Small intestine (tissue), 7 donors: ENCODE measurements at regions not wholly inside any gene's neighbourhood (a gene's known extent, or its start where the extent isn't known, plus 50 kb on each side); places are given as distances from the start of the nearest gene placed in this dataset.
"Not testable (repeated sequence)": the region's sequence is repeated elsewhere in the genome, so short reads cannot be mapped to it uniquely, and the experiment has no call there.

Source experiments
- DNase-seq, 2 donors: peaks; one replicate each; pipeline versions ENCODE4 v3.0.0 to v3.0.0-alpha.2; 2013
- FAIRE-seq: peaks from 2 replicates; lab custom pipeline; 2012; peaks lifted over from hg19 to GRCh38; lab: Jason Lieb, UNC
- H3K27ac ChIP-seq, 3 donors: one replicate each; pipeline ENCODE4 v1.5.1; 2013; ENCODE audit warnings: low read length in 2 of 3, mild to moderate bottlenecking in 2 of 3, control low read depth in 1 of 3, inconsistent platforms in 1 of 3, low read depth in 1 of 3, moderate library complexity in 1 of 3
- H3K27me3 ChIP-seq, 3 donors: one replicate each; pipeline ENCODE4 v1.6.1; 2013; ENCODE audit warnings: low read length in 3 of 3, inconsistent platforms in 1 of 3; ENCODE audit not compliant: control insufficient read depth in 3 of 3, insufficient read depth in 3 of 3
- H3K36me3 ChIP-seq, 3 donors: one replicate each; pipeline ENCODE4 v1.6.1; 2013; ENCODE audit warnings: low read length in 3 of 3, inconsistent platforms in 1 of 3, low read depth in 1 of 3, mild to moderate bottlenecking in 1 of 3, moderate library complexity in 1 of 3; ENCODE audit not compliant: control insufficient read depth in 3 of 3, insufficient read depth in 2 of 3
- H3K4me1 ChIP-seq, 3 donors: one replicate each; pipeline ENCODE4 v1.6.1; 2013; ENCODE audit warnings: low read length in 2 of 3, inconsistent platforms in 1 of 3, low read depth in 1 of 3, mild to moderate bottlenecking in 1 of 3, moderate library complexity in 1 of 3; ENCODE audit not compliant: control insufficient read depth in 3 of 3, insufficient read depth in 2 of 3
- H3K4me3 ChIP-seq, 3 donors: one replicate each; pipeline ENCODE4 v1.5.1; 2013; ENCODE audit warnings: low read length in 3 of 3, control low read depth in 1 of 3, inconsistent platforms in 1 of 3, low read depth in 1 of 3, mild to moderate bottlenecking in 1 of 3, moderate library complexity in 1 of 3
- H3K9me3 ChIP-seq, 2 donors: one replicate each; pipeline ENCODE4 v1.6.1; 2013; ENCODE audit warnings: low read depth in 1 of 2, low read length in 1 of 2; ENCODE audit not compliant: control insufficient read depth in 2 of 2, insufficient read depth in 1 of 2
- WGBS, 3 donors: extraction: QIAGEN DNeasy Blood & Tissue Kit; methylation state at CpG; one replicate each; pipeline ENCODE4 v1.1.7; 2013; 5-methylcytosine and 5-hydroxymethylcytosine counted together
- donor health status: healthy with polysubstance abuse.
- donor health status: control.
- donor health status: control.
- donor health status: Bipolar disorder and iron deficiency.
- donor health status: healthy.

- Histone ChIP-seq H3K9me3 (no peaks in the 10 kb centered on the region), H3K4me1 (peaks cover 0 to 4% (median 0%) of the 10 kb centered on the region in 3 donors), H3K4me3 (no peak overlapping the region), H3K27me3 (no peaks in the 10 kb centered on the region), H3K27ac (no peak overlapping the region), H3K36me3 (no peaks in the 10 kb centered on the region)
- DNase-seq (no peak), FAIRE-seq (no peak)
- WGBS, 3 donors = 81 to 83% (median 82%) methylated on average over 3 of the region's 3 CpGs
These were observed 73.6 kb upstream of the RGPD5 start for GRCh38 chr2:109720380-109721106.

- no peak overlapping the region for H3K27ac ChIP-seq
- FAIRE-seq (no peak), DNase-seq (no peak)
- H3K36me3 ChIP-seq = no peaks in the 10 kb centered on the region
- peaks cover 0 to 3% (median 0%) of the 10 kb centered on the region in 3 donors for H3K4me1 ChIP-seq
- H3K9me3 ChIP-seq = no peaks in the 10 kb centered on the region
- H3K4me3 ChIP-seq = no peak overlapping the region
- WGBS, 3 donors = 86 to 89% (median 87%) methylated on average over 9 of the region's 9 CpGs
- H3K27me3 ChIP-seq = no peaks in the 10 kb centered on the region
These were observed 73.0 kb upstream of the RGPD5 start for GRCh38 chr2:109721135-109721534.

- H3K4me3 ChIP-seq = no peak overlapping the region
- H3K27ac ChIP-seq = no peak overlapping the region
- no peaks in the 10 kb centered on the region for H3K36me3 ChIP-seq
- H3K4me1 ChIP-seq = peaks cover 0 to 3% (median 0%) of the 10 kb centered on the region in 3 donors
- no peaks in the 10 kb centered on the region for H3K9me3 ChIP-seq
- FAIRE-seq (no peak), DNase-seq (no peak)
- H3K27me3 ChIP-seq = no peaks in the 10 kb centered on the region
- 80 to 82% (median 81%) methylated on average over 8 of the region's 8 CpGs for WGBS, 3 donors
These were observed 72.5 kb upstream of the RGPD5 start for GRCh38 chr2:109721626-109722025.

DNA sequence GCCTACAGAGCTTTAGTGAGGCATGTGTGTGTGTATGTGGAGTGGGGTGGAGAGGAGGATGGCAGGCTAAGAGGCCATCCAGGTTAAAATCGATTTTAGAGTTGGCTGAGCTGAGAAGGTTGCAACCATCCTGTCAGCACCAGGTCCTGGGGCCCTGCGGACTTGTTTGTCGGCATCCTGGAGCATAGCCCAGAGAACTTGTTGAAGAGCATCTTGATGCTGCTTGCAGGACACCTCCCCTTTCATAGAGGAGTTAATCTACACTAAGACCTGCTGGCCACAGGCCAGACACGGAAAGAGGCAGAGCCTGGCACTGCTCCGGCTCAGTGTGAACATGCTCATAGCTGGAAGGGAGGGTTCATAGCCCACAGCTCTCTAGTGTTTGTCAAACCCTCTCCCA lies 72.1 kb upstream of the RGPD5 start:
- Histone ChIP-seq H3K4me3 (no peak overlapping the region), H3K4me1 (no peaks in the 10 kb centered on the region), H3K27ac (no peak overlapping the region), H3K9me3 (no peaks in the 10 kb centered on the region), H3K27me3 (no peaks in the 10 kb centered on the region), H3K36me3 (no peaks in the 10 kb centered on the region)
- FAIRE-seq (no peak), DNase-seq (no peak)
- WGBS, 3 donors = 36 to 70% (median 43%) methylated on average over 5 of the region's 5 CpGs

GRCh38 chr2:109722640-109723039 lies 71.5 kb upstream of the RGPD5 start:
- H3K9me3 ChIP-seq, H3K27ac ChIP-seq, H3K4me3 ChIP-seq, H3K36me3 ChIP-seq, H3K4me1 ChIP-seq, FAIRE-seq, DNase-seq, H3K27me3 ChIP-seq: not testable (repeated sequence)
- 87 to 94% (median 93%) methylated on average over 3 of the region's 3 CpGs for WGBS, 3 donors

DNA sequence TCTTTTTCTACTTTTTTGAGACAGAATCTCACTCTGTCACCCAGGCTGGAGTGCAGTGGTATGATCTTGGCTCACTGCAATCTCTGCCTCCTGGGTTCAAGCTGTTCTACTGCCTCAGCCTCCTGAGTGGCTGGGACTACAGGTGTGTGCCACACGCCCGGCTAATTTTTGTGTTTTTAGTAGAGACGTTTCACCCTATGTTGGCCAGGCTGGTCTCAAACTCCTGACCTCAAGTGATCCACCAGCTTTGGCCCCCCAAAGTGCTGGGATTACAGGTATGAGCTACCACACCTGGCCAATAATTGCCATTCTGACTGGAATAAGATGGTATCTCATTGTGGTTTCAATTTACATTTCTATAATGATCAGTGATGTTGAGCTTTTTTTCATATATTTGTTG lies 71.0 kb upstream of the RGPD5 start:
- not testable (repeated sequence) for H3K4me1 ChIP-seq, H3K4me3 ChIP-seq, H3K27ac ChIP-seq, H3K36me3 ChIP-seq, FAIRE-seq, DNase-seq, H3K9me3 ChIP-seq, H3K27me3 ChIP-seq
- WGBS, 3 donors = 90 to 94% (median 91%) methylated on average over 3 of the region's 3 CpGs

DNA sequence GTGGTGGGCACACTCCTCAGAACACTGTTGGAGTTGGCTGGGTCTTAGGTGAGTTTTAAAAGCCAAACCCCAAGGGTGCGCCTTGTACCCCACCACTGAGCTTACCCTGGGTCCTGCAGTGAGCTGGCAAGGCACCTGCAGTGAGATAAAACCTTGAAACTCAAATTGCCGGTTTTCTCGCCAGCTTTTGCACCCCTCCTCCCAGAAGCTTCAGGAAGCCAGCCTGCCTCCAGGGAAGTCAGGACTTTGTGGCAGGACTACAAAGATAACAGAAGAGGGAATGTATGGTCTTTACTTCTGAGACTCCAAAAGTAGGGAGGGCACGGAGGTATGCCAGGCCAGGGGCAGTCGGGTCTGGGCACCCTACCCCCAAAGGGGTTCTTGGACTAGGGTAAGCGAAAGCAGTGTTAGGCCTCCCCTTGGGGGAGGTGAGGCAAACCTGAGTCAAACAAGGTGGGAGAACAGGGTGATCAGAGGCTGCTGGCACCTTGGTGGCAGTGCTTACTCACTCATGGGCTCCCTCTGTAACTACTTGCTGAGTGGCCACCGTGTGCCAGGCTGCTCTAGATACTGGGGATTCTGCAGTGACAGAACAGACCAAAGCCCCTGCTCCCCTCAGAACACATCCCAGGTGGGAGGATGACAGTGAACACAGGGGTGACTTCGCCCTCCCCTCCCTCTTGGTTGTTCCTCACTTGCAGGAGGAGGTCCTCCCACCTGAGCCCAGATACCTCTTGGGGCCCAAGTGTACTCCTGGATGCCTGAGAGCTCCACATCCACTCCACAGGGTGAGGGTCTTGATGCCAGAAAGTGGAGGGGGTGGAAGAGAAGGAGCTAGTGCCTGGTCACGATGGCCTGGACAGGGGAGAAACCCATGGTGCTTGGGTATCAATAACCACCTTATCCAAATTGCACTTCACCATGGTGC lies 69.3 kb upstream of the RGPD5 start:
- H3K27ac ChIP-seq = no peak overlapping the region
- H3K27me3 ChIP-seq = no peaks in the 10 kb centered on the region
- H3K9me3 ChIP-seq = peaks cover 0 to 9% of the 10 kb centered on the region in 2 donors
- FAIRE-seq (no peak), DNase-seq (no peak)
- H3K36me3 ChIP-seq = no peaks in the 10 kb centered on the region
- no peaks in the 10 kb centered on the region for H3K4me1 ChIP-seq
- no peak overlapping the region for H3K4me3 ChIP-seq
- WGBS, 3 donors = 87 to 92% (median 90%) methylated on average over 9 of the region's 9 CpGs

DNA sequence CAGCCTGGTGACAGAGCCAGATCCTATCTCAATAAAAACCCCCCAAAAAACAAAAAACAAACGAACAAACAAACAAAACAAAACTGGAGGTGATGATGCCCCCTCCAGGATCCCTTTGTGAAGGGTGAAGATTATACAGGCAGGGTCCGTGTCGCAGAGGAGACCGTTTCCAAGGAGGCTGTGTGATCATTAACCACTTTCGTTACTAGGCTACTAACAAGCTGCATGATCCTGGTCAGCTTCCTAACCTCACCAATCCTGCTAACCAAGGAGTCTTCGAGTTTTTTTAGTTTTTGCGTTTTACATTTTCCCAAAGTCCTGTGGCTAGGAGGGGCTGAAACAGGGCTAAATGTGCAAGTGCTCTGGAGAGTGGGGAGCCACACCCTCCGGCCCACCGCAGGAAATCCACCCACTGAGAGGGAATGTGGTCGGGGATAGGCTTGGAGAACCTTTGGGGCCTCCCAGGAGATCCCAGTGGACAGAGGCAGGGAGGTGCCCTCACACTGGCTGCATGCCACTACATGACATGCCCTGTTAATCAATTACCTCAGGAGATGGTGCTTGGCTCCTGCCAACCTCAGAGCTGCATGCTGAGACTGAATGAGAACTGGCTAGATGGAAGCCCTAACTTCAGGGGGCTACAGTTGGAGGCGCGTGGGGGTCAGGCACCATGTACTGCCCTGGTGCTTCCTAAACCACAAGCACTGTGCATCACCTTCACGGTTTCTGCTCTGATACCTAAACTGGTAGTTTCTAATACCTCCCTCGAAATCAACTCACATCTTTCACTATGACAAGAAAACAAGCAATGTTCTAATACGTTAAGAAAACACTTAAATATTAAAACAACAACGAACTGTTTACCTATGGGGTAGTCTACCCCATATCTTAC lies 67.5 kb upstream of the RGPD5 start:
- H3K27me3 ChIP-seq = no peaks in the 10 kb centered on the region
- peaks cover 0 to 9% of the 10 kb centered on the region in 2 donors for H3K9me3 ChIP-seq
- no peaks in the 10 kb centered on the region for H3K36me3 ChIP-seq
- H3K4me3 ChIP-seq = no peak overlapping the region
- WGBS, 3 donors = 25 to 65% (median 41%) methylated on average over 16 of the region's 16 CpGs
- no peak overlapping the region for H3K27ac ChIP-seq
- peak; percentile 48 to 82 for DNase-seq
- H3K4me1 ChIP-seq = no peaks in the 10 kb centered on the region
- no peak for FAIRE-seq
